HG02973 (cell line): ENCODE measurements at regions not wholly inside any gene's neighbourhood (a gene's known extent, or its start where the extent isn't known, plus 50 kb on each side); places are given as distances from the start of the nearest gene placed in this dataset.
A peak's percentile ranks its signal among the peaks of the same experiment; 100 is the strongest.
"Not testable (repeated sequence)": the region's sequence is repeated elsewhere in the genome, so short reads cannot be mapped to it uniquely, and the experiment has no call there.

Experiments
- ATAC-seq: cut with Tn5 transposase; IDR thresholded peaks from one replicate; pipeline ENCODE4 v1.9.1; 2021; ENCODE audit warnings: moderate library complexity; ENCODE audit not compliant: unreplicated experiment

GRCh38 chr12:83515306-83516026, 828.8 kb downstream of the TMTC2 start:
- no peak for ATAC-seq

- ATAC-seq = no peak
These were observed 827.7 kb downstream of the TMTC2 start for GRCh38 chr12:83514372-83514771.

- no peak for ATAC-seq
These were observed 820.1 kb downstream of the TMTC2 start for GRCh38 chr12:83506841-83507240.

- ATAC-seq = no peak
These were observed 818.9 kb downstream of the TMTC2 start for GRCh38 chr12:83505586-83505985.

- not testable (repeated sequence) for ATAC-seq
These were observed 813.2 kb downstream of the TMTC2 start for GRCh38 chr12:83499894-83500293.

- ATAC-seq = no peak
These were observed 791.0 kb downstream of the TMTC2 start for GRCh38 chr12:83477696-83478095.

GRCh38 chr12:83476695-83477690, 790.3 kb downstream of the TMTC2 start:
- ATAC-seq = no peak

GRCh38 chr12:83476006-83476405, 789.3 kb downstream of the TMTC2 start:
- ATAC-seq = no peak

GRCh38 chr12:83474369-83474768, 787.7 kb downstream of the TMTC2 start:
- no peak for ATAC-seq

GRCh38 chr12:83473408-83474095, 786.8 kb downstream of the TMTC2 start:
- peak; percentile 98 for ATAC-seq

- no peak for ATAC-seq
These were observed 786.1 kb downstream of the TMTC2 start for GRCh38 chr12:83472772-83473171.

- no peak for ATAC-seq
These were observed 785.6 kb downstream of the TMTC2 start for GRCh38 chr12:83472350-83472749.

- no peak for ATAC-seq
These were observed 784.6 kb downstream of the TMTC2 start for GRCh38 chr12:83471341-83471740.

- ATAC-seq = no peak
These were observed 784.0 kb downstream of the TMTC2 start for GRCh38 chr12:83470749-83471148.

GRCh38 chr12:83468988-83469908, 782.5 kb downstream of the TMTC2 start:
- no peak for ATAC-seq

GRCh38 chr12:83465632-83466031, 778.9 kb downstream of the TMTC2 start:
- ATAC-seq = no peak

- no peak for ATAC-seq
These were observed 775.7 kb downstream of the TMTC2 start for GRCh38 chr12:83462419-83462818.

GRCh38 chr12:83461336-83461935, 774.7 kb downstream of the TMTC2 start:
- ATAC-seq = no peak

- ATAC-seq = no peak
These were observed 764.5 kb downstream of the TMTC2 start for GRCh38 chr12:83451189-83451588.

- ATAC-seq = no peak
These were observed 747.9 kb downstream of the TMTC2 start for GRCh38 chr12:83434600-83434999.
